GM23338 (cell line): ENCODE measurements at regions not wholly inside any gene's neighbourhood (a gene's known extent, or its start where the extent isn't known, plus 50 kb on each side); places are given as distances from the start of the nearest gene placed in this dataset.

Experiments
- ATAC-seq: fragments of 200-7000 bp; cut with Tn5 transposase; 3 replicates; pipeline ENCODE4 v1.9.1; 2020
- DNase-seq: peaks from one replicate; pipeline ENCODE4 v3.0.0-alpha.2; 2015; ENCODE audit warnings: low spot score
- H2AFZ ChIP-seq: fragments of 200-600 bp; sonication (generic); 2 replicates; pipeline ENCODE4 v1.8.0; 2016; ENCODE audit warnings: antibody characterized with exemption, mild to moderate bottlenecking, moderate library complexity
- H3F3A ChIP-seq: fragments of 200-600 bp; sonication (generic); replicated peaks from 2 replicates; pipeline ENCODE4 v1.8.0; 2017; ENCODE audit warnings: antibody characterized with exemption, mixed run types, low read depth
- H3K27ac ChIP-seq: fragments of 200-600 bp; sonication (generic); 2 replicates; pipeline ENCODE4 v1.6.1; 2016; ENCODE audit warnings: low read depth
- H3K27me3 ChIP-seq: fragments of 200-600 bp; sonication (generic); 2 replicates; pipeline ENCODE4 v1.8.0; 2016; ENCODE audit warnings: mild to moderate bottlenecking, mixed run types, moderate library complexity; ENCODE audit not compliant: insufficient read depth
- H3K36me3 ChIP-seq: fragments of 200-600 bp; sonication (generic); 2 replicates; pipeline ENCODE4 v1.8.0; 2016; ENCODE audit warnings: mild to moderate bottlenecking; ENCODE audit not compliant: insufficient read depth
- H3K4me1 ChIP-seq: fragments of 200-600 bp; sonication (generic); 2 replicates; pipeline ENCODE4 v1.8.0; 2016; ENCODE audit warnings: mild to moderate bottlenecking, moderate library complexity; ENCODE audit not compliant: insufficient read depth
- H3K4me2 ChIP-seq: fragments of 200-600 bp; sonication (generic); 2 replicates; pipeline ENCODE4 v1.7.1; 2017; ENCODE audit warnings: mixed run types
- H3K4me3 ChIP-seq: fragments of 200-600 bp; sonication (generic); 2 replicates; pipeline ENCODE4 v1.6.1; 2016; ENCODE audit warnings: mixed run types
- H3K79me2 ChIP-seq: fragments of 200-600 bp; sonication (generic); replicated peaks from 2 replicates; pipeline ENCODE4 v1.8.0; 2017; ENCODE audit warnings: mild to moderate bottlenecking; ENCODE audit not compliant: insufficient read depth
- H3K9me2 ChIP-seq: fragments of 200-600 bp; sonication (generic); 2 replicates; pipeline ENCODE4 v1.8.0; 2017; ENCODE audit not compliant: insufficient read depth
- H4K20me1 ChIP-seq: fragments of 200-600 bp; sonication (generic); replicated peaks from 2 replicates; pipeline ENCODE4 v1.8.0; 2017; ENCODE audit warnings: mild to moderate bottlenecking; ENCODE audit not compliant: insufficient read depth
- H3K27ac Mint-ChIP-seq: 2 replicates; pipeline ENCODE4 v1.8.0; 2020; ENCODE audit warnings: inconsistent platforms, mild to moderate bottlenecking, moderate library complexity, mixed read lengths
- H3K27me3 Mint-ChIP-seq: 3 replicates; pipeline ENCODE4 v1.8.0; 2022; ENCODE audit warnings: low read depth, mild to moderate bottlenecking, moderate library complexity, mixed read lengths, inconsistent platforms; ENCODE audit not compliant: insufficient read depth, poor library complexity
- H3K36me3 Mint-ChIP-seq: 3 replicates; pipeline ENCODE4 v1.8.0; 2021; ENCODE audit warnings: low read depth, mild to moderate bottlenecking, inconsistent platforms, moderate library complexity, mixed read lengths
- H3K4me1 Mint-ChIP-seq: 3 replicates; pipeline ENCODE4 v1.8.0; 2020; ENCODE audit warnings: mild to moderate bottlenecking, inconsistent platforms, mixed read lengths
- H3K4me3 Mint-ChIP-seq: 3 replicates; pipeline ENCODE4 v1.8.0; 2021; ENCODE audit warnings: moderate library complexity, mild to moderate bottlenecking, inconsistent platforms, mixed read lengths
- H3K9me3 Mint-ChIP-seq: 3 replicates; pipeline ENCODE4 v1.8.0; 2020; ENCODE audit warnings: moderate library complexity, mild to moderate bottlenecking, inconsistent platforms, mixed read lengths
- CREB1 ChIP-seq: fragments of 250-450 bp; sonication (Bioruptor Pico); IDR thresholded peaks from 2 replicates; pipeline ENCODE4 v1.5.0; 2020; ENCODE audit warnings: low read depth, mild to moderate bottlenecking, moderate library complexity
- ETS1 ChIP-seq: IDR thresholded peaks from 2 replicates; pipeline ENCODE4 v1.6.1; 2016; ENCODE audit warnings: antibody characterized with exemption
- EZH2 ChIP-seq: fragments of 200-600 bp; sonication (generic); IDR thresholded peaks from one replicate; pipeline ENCODE4 v1.8.0; 2017; ENCODE audit warnings: antibody characterized with exemption, mild to moderate bottlenecking, low read depth; ENCODE audit not compliant: unreplicated experiment
- EZH2phosphoT487 ChIP-seq: fragments of 200-600 bp; sonication (generic); IDR thresholded peaks from one replicate; pipeline ENCODE4 v1.8.1; 2018; ENCODE audit warnings: antibody characterized with exemption; ENCODE audit not compliant: unreplicated experiment
- JUNB ChIP-seq: IDR thresholded peaks from one replicate; pipeline ENCODE4 v1.6.1; 2016; ENCODE audit warnings: antibody characterized with exemption; ENCODE audit not compliant: unreplicated experiment
- NANOG ChIP-seq: IDR thresholded peaks from 2 replicates; pipeline ENCODE4 v1.6.1; 2016; ENCODE audit warnings: antibody characterized with exemption, borderline replicate concordance
- POLR2AphosphoS5 ChIP-seq: IDR thresholded peaks from 2 replicates; pipeline ENCODE4 v1.6.1; 2016; ENCODE audit warnings: antibody characterized with exemption, low read depth
- REST ChIP-seq: IDR thresholded peaks from one replicate; pipeline ENCODE4 v1.6.1; 2018; ENCODE audit warnings: antibody characterized with exemption; ENCODE audit not compliant: unreplicated experiment
- STAT1 ChIP-seq: IDR thresholded peaks from one replicate; pipeline ENCODE4 v1.6.1; 2016; ENCODE audit warnings: antibody characterized with exemption; ENCODE audit not compliant: unreplicated experiment
- ZNF114 ChIP-seq: fragments of 250-450 bp; sonication (Bioruptor Pico); IDR thresholded peaks from 2 replicates; pipeline ENCODE4 v1.5.0; 2020; ENCODE audit warnings: mild to moderate bottlenecking, moderate library complexity
- ZNF331 ChIP-seq: fragments of 250-450 bp; sonication (Bioruptor Pico); IDR thresholded peaks from 2 replicates; pipeline ENCODE4 v1.5.0; 2020; ENCODE audit warnings: low read depth, mild to moderate bottlenecking, moderate library complexity
- ZNF462 ChIP-seq: fragments of 250-450 bp; sonication (Bioruptor Pico); IDR thresholded peaks from 2 replicates; pipeline ENCODE4 v1.5.0; 2020; ENCODE audit warnings: mild to moderate bottlenecking, moderate library complexity

- peaks cover 13% of the 10 kb centered on the region; the same call in 2 of the 3 replicates for H3K4me1 Mint-ChIP-seq
- no peak overlapping the region for H3K4me3 Mint-ChIP-seq
- H3K27ac ChIP-seq: no peak overlapping the region
- H3K9me2 ChIP-seq: no peaks in the 10 kb centered on the region
- peak overlapping the region; percentile 69 for H3K27ac Mint-ChIP-seq
- DNase-seq (no peak), ATAC-seq (no peak)
- no peak overlapping the region for H3K4me2 ChIP-seq
- no peaks in the 10 kb centered on the region for H3F3A ChIP-seq
- TF ChIP-seq ETS1 (no peak), POLR2AphosphoS5 (no peak), ZNF462 (CRISPR knock-in tag) (no peak), EZH2phosphoT487 (no peak), ZNF331 (CRISPR knock-in tag) (no peak), CREB1 (CRISPR knock-in tag) (no peak), REST (no peak), EZH2 (no peak), STAT1 (no peak), NANOG (no peak), ZNF114 (no peak), JUNB (no peak)
- no peaks in the 10 kb centered on the region for H3K36me3 Mint-ChIP-seq
- H3K36me3 ChIP-seq: no peaks in the 10 kb centered on the region
- no peaks in the 10 kb centered on the region for H3K27me3 ChIP-seq
- H3K9me3 Mint-ChIP-seq: no peaks in the 10 kb centered on the region; the same call in 2 of the 3 replicates
- peak overlapping the region; percentile 35; the same call in 1 of the 2 replicates for H2AFZ ChIP-seq
- H3K79me2 ChIP-seq: no peaks in the 10 kb centered on the region
- H4K20me1 ChIP-seq: no peaks in the 10 kb centered on the region
- H3K27me3 Mint-ChIP-seq: no peaks in the 10 kb centered on the region
- H3K4me3 ChIP-seq: no peak overlapping the region
- no peaks in the 10 kb centered on the region for H3K4me1 ChIP-seq
These were observed 698.3 kb downstream of the MAT2B start for GRCh38 chr5:164203581-164204225.
